Left renal cortex interstitium (tissue), 4 donors: ENCODE measurements at regions not wholly inside any gene's neighbourhood (a gene's known extent, or its start where the extent isn't known, plus 50 kb on each side); places are given as distances from the start of the nearest gene placed in this dataset.
"Not testable (repeated sequence)": the region's sequence is repeated elsewhere in the genome, so short reads cannot be mapped to it uniquely, and the experiment has no call there.

Experiments
- DNase-seq, 4 donors: peaks; one replicate each; pipeline ENCODE4 v3.0.0-alpha.2; 2013; ENCODE audit warnings: low read depth in 4 of 4, low spot score in 2 of 4, missing footprints in 1 of 4

DNA sequence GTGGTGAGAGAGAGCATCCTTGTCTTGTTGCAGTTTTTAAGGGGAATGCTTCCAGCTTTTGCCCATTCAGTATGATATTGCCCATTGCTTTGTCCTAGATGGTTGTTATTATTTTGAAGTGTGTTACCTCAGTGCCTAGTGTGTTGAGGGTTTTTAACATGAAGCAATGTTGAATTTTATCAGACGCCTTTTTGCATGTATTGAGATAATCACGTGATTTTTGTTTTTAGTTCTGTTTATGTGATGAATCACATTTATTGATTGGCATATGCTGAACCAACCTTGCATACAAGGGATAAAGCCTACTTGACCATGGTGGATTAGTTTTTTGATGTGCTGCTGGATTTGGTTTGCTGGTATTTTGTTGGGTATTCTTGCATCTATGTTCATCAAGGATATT is 302.3 kb upstream of the G2E3 start:
- DNase-seq = no peak

DNA sequence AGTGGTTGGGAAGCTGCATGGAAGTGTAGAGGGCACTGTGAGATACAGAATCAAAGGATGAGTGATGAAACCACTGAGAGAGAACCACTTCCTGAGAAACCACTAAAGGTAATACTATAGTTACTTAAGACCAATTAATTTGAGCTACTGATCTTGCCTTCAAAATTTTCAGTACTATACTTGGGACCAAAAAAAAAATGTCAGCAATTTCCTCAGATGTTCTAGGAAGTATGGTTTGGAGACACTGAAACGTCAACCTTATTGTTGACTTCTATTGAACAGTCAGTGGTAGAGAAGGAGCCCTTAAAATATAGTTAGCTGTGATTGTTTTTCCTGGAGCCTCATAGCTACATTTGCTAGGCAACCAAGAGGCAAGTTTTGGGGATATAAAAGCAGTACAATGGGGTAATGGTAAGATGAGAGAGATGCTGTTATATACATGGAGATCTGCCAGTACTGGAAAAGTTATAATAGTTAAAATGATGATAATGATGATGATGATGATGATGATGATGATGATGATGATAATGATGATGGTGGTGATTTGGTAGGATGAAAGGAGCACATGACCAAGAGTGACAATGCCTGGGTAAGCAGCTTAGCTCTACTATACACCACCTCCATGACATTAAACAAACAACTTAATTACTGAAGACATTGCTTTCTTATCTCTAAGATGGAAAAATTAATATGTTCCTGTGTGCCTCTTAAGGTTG is 300.9 kb upstream of the G2E3 start:
- DNase-seq = no peak

GRCh38 chr14:30260833-30261607 is 297.9 kb upstream of the G2E3 start:
- DNase-seq = no peak

- DNase-seq = no peak
Observed at GRCh38 chr14:30264161-30264560, 294.8 kb upstream of the G2E3 start.

DNA sequence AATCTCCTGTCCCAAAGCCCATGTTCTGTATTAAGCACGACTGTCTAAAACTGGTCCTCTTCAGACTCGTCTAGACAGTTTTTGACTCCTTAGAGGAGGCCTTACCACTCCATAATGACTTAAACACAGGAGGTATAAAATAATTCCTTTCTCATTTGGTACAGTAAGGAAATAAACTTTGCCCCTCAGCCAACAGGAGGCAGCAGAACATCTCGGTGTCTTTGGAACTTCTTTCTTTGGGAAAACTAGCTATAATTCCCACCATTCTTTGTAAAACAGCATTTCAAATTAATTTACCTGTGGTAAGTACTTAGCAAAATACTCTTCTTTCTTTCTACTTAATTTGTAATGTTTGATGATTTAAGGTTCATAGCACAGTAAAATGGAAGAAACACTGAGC is 292.7 kb upstream of the G2E3 start:
- DNase-seq = no peak

- no peak for DNase-seq
Observed at GRCh38 chr14:30267141-30267540, 291.8 kb upstream of the G2E3 start.

- DNase-seq = peak; percentile 41 to 77 (median 54)
Observed at GRCh38 chr14:30270200-30271161, 288.5 kb upstream of the G2E3 start.

DNA sequence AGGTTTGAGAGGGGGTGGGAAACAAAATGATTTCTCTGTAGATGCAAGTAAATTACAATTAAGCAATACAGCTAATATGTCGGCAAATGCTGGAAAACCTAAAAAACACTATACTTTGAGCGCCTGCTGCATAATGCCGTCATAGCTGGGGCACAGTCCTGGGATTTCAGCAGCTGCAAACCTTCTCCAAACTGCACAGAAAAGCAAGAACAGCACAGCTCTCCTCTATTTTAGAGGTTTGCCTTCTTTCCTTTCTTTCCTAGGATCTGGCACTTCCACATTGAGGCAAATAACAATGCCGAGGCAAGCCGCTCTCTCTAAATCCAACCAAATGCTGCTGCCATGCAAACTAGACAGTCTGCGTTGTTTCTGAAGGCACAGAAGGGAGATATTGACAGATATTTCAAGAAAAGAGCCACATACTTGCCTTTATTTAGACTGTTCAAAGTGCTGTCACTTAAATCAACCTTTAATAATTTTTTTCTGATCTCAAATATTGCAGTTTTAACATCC is 287.1 kb upstream of the G2E3 start:
- DNase-seq = no peak

GRCh38 chr14:30272848-30273832 is 285.8 kb upstream of the G2E3 start:
- no peak for DNase-seq

- DNase-seq = no peak
Observed at GRCh38 chr14:30275604-30276003, 283.4 kb upstream of the G2E3 start.

GRCh38 chr14:30277268-30277667 is 281.7 kb upstream of the G2E3 start:
- no peak for DNase-seq

GRCh38 chr14:30278856-30279255 is 280.1 kb upstream of the G2E3 start:
- not testable (repeated sequence) for DNase-seq

- no peak for DNase-seq
Observed at GRCh38 chr14:30283822-30284446, 275.0 kb upstream of the G2E3 start.

DNA sequence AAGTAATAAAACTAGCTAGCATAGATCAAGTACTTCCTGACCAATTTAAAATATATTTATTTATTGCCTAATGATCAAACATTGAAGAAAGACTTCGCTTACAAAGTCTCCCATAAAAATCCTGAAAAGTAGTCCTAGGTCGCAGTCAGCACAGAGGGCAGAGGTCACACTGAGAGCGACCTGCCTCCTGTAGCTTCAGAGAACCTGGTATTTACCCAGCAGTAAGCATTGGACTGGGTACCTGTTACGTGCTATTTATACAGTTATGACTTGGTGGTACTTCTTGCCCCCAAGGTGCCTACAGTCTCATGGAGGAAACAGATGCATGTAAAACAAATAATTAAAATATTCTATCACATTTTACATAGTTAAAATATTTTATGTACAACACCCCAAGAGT is 274.1 kb upstream of the G2E3 start:
- no peak for DNase-seq

- DNase-seq = no peak
Observed at GRCh38 chr14:30287579-30288445, 271.1 kb upstream of the G2E3 start.

DNA sequence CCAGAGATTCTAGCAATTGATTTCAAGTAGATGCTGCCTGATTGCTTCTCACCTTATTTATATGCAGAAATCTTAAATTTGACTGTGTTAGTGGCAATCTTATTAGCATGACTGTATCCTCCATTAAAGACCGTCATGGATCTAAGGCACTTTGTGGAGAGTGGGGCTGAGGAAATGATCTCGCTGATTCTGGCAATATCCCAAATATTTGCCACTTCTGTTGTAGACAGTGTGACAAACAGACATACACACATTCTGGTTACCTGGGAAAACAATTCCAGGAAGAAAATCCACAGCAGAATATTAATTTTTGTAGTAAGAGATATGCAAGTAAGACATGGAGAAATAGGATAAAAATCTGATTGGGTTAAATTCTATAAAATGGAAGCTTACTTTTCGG is 269.0 kb upstream of the G2E3 start:
- DNase-seq = no peak

GRCh38 chr14:30291216-30291615 is 267.7 kb upstream of the G2E3 start:
- DNase-seq = no peak

- DNase-seq = no peak
Observed at GRCh38 chr14:30292541-30292940, 266.4 kb upstream of the G2E3 start.
